ENCODE measurements at regions not wholly inside any gene's neighbourhood (a gene's known extent, or its start where the extent isn't known, plus 50 kb on each side); places are given as distances from the start of the nearest gene placed in this dataset.

- no peak for TF ChIP-seq YY1 (IDR thresholded peaks at IDR 0.05; ENCODE audit: insufficient read depth, insufficient read length)
- no peak for TF ChIP-seq ZNF274 (IDR thresholded peaks at IDR 0.05; ENCODE audit: low read depth, low read length)
Measured at GRCh38 chr2:234331566-234331965, 165.3 kb downstream of the ARL4C start.

All from NT2/D1 (cell line).